ENCODE measurements at regions not wholly inside any gene's neighbourhood (a gene's known extent, or its start where the extent isn't known, plus 50 kb on each side); places are given as distances from the start of the nearest gene placed in this dataset.

DNA sequence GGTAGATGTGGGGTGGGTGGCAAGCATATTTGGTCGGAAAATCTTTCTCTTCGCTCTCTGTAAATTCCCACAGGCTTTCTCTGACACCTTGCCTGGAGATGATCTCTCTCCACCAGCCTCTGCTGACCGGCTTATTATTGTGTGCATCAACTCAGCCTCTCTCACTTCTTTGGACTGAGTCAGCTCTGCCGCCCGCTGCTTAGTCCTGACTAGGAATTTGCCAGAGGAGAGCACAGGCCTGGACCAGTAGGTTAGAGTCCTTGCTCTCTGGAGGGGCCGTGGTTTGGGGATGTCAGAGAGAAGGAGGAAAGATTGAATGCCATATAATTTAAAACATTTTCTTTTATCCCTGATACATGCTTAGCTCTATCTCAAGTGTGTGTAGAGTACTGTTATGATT, 242.6 kb upstream of the THSD7B start:
- in situ Hi-C loops (cut with HindIII; ENCODE audit: low sequenced_read_pairs) = no loop called here
- no peak overlapping the region for H3K4me3 ChIP-seq (ENCODE audit: low read depth, low read length)
- TF ChIP-seq, protein P1, sequence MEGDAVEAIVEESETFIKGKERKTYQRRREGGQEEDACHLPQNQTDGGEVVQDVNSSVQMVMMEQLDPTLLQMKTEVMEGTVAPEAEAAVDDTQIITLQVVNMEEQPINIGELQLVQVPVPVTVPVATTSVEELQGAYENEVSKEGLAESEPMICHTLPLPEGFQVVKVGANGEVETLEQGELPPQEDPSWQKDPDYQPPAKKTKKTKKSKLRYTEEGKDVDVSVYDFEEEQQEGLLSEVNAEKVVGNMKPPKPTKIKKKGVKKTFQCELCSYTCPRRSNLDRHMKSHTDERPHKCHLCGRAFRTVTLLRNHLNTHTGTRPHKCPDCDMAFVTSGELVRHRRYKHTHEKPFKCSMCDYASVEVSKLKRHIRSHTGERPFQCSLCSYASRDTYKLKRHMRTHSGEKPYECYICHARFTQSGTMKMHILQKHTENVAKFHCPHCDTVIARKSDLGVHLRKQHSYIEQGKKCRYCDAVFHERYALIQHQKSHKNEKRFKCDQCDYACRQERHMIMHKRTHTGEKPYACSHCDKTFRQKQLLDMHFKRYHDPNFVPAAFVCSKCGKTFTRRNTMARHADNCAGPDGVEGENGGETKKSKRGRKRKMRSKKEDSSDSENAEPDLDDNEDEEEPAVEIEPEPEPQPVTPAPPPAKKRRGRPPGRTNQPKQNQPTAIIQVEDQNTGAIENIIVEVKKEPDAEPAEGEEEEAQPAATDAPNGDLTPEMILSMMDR (IDR thresholded peaks at IDR 0.05; ENCODE audit: low read depth, low read length, missing control alignments) = no peak
- no peak for DNase-seq (ENCODE audit: low read depth)

DNA sequence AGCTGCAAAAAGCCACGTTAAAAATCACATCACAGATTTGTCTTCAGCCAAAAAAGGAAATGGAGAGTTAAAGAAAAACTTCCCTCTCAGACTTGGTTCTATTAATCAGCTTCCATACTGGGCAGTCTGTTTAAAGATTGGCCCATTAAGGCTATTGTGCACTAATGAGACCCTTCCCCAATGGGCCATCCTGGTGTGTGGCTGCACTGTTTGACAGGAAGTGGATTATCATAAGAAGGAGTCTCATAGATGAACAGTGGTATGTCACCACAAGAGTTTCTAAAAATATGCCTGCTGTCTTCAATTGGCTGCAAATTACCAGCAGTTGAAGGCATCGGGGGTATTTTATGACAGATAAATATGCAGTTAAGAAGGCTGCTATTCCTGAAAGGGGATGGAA, 247.6 kb upstream of the THSD7B start:
- TF ChIP-seq, protein P1 (IDR thresholded peaks at IDR 0.05; ENCODE audit: low read depth, low read length, missing control alignments) = no peak
- DNase-seq (ENCODE audit: low read depth) = no peak
- no peak overlapping the region for H3K4me3 ChIP-seq (ENCODE audit: low read depth, low read length)
- in situ Hi-C loops (cut with HindIII; ENCODE audit: low sequenced_read_pairs) = no loop called here

GRCh38 chr2:136510244-136510643, 255.1 kb upstream of the THSD7B start:
- in situ Hi-C loops (cut with HindIII; ENCODE audit: low sequenced_read_pairs) = no loop called here

DNA sequence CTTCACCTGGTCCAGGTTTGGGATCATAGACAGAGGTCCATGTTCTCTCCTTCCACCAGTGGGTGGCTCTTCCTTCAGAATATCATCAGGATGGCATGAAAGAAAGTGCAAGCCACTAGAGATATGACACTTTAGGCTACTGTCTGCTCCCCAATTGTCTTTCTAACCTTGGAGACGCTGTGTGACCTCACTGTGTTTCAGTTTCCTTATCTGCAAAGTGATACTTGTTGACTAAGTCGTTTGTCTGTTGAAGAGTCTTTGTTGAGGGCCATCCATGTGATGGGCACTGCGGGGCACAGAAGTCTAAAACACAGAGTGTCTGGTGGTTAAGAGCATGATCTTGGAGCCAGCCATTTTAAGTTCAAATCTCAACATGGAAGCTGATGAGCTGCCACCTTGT, 259.9 kb upstream of the THSD7B start:
- TF ChIP-seq, protein P1 (IDR thresholded peaks at IDR 0.05; ENCODE audit: low read depth, low read length, missing control alignments) = no peak
- H3K4me3 ChIP-seq (ENCODE audit: low read depth, low read length) = no peak overlapping the region
- in situ Hi-C loops (cut with HindIII; ENCODE audit: low sequenced_read_pairs) = no loop called here
- no peak for DNase-seq (ENCODE audit: low read depth)

More at GRCh38 chr2:136510244-136510643, 255.1 kb upstream of the THSD7B start:
- TF ChIP-seq, protein P1 (IDR thresholded peaks at IDR 0.05; ENCODE audit: low read depth, low read length, missing control alignments) = no peak
- no peak for DNase-seq (ENCODE audit: low read depth)
- H3K4me3 ChIP-seq (ENCODE audit: low read depth, low read length) = no peak overlapping the region

DNA sequence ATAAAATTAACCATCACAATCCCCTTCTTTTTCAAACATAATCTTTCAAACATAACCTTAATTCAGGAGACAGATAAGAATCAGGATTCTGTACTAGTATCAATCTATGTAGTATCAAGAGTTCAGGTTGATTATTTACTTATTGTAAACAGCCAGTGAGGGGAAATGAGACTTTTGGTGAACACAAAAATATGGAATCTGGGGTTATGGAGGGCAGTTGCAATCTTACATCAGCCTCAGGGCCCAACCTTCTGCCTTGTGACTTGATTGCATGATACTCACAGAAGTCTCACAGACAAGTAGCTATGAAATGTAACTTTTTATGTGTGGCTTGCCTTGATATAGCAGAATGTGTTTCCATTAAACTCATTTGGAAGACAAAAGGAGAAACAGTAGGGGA, 262.7 kb upstream of the THSD7B start:
- DNase-seq (ENCODE audit: low read depth) = no peak
- TF ChIP-seq, protein P1 (IDR thresholded peaks at IDR 0.05; ENCODE audit: low read depth, low read length, missing control alignments) = no peak
- in situ Hi-C loops (cut with HindIII; ENCODE audit: low sequenced_read_pairs) = no loop called here
- no peak overlapping the region for H3K4me3 ChIP-seq (ENCODE audit: low read depth, low read length)

- no peak overlapping the region for H3K4me3 ChIP-seq (ENCODE audit: low read depth, low read length)
- TF ChIP-seq, protein P1 (IDR thresholded peaks at IDR 0.05; ENCODE audit: low read depth, low read length, missing control alignments) = no peak
- DNase-seq (ENCODE audit: low read depth) = no peak
- in situ Hi-C loops (cut with HindIII; ENCODE audit: low sequenced_read_pairs) = no loop called here
Measured at GRCh38 chr2:136497709-136498108, 267.6 kb upstream of the THSD7B start.

DNA sequence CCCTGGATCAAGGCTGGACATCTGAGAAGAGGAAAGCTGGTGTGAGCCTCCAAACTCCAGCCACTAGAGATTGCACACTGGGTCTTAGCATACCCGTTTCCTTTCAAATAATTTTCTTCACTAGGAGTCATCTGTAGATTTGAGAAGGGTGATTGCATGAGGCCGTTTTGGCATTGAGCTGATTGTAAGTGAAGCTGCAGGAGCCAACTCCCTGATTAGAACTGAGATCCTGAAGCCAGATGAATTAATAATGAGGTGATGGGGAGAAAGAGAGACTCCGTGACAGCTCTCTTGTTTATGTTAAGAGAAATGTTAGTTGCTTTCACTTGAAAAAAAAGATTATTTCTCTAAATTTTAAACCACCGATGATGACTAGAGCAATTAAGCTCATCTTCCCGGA, 268.4 kb upstream of the THSD7B start:
- in situ Hi-C loops (cut with HindIII; ENCODE audit: low sequenced_read_pairs) = no loop called here
- DNase-seq (ENCODE audit: low read depth) = no peak
- TF ChIP-seq, protein P1 (IDR thresholded peaks at IDR 0.05; ENCODE audit: low read depth, low read length, missing control alignments) = no peak
- H3K4me3 ChIP-seq (ENCODE audit: low read depth, low read length) = no peak overlapping the region

Data from astrocyte of the cerebellum (primary cell).